HFF-Myc (cell line): ENCODE measurements at regions not wholly inside any gene's neighbourhood (a gene's known extent, or its start where the extent isn't known, plus 50 kb on each side); places are given as distances from the start of the nearest gene placed in this dataset.

Experiments used
- DNase-seq: peaks from one replicate; pipeline ENCODE4 v3.0.0-alpha.2; 2011; ENCODE audit warnings: low read depth; ENCODE audit errors: extremely low read depth
- H3K4me3 ChIP-seq: replicated peaks from 2 replicates; pipeline ENCODE4 v1.5.1; 2011; ENCODE audit warnings: low read depth, mild to moderate bottlenecking, control low read depth, low read length
- TF ChIP-seq, protein P1 (sequence below): IDR thresholded peaks from 2 replicates; pipeline ENCODE4 v1.5.1; 2012; ENCODE audit warnings: mild to moderate bottlenecking, low read depth, low read length, control low read depth; ENCODE audit errors: missing control alignments

DNA sequence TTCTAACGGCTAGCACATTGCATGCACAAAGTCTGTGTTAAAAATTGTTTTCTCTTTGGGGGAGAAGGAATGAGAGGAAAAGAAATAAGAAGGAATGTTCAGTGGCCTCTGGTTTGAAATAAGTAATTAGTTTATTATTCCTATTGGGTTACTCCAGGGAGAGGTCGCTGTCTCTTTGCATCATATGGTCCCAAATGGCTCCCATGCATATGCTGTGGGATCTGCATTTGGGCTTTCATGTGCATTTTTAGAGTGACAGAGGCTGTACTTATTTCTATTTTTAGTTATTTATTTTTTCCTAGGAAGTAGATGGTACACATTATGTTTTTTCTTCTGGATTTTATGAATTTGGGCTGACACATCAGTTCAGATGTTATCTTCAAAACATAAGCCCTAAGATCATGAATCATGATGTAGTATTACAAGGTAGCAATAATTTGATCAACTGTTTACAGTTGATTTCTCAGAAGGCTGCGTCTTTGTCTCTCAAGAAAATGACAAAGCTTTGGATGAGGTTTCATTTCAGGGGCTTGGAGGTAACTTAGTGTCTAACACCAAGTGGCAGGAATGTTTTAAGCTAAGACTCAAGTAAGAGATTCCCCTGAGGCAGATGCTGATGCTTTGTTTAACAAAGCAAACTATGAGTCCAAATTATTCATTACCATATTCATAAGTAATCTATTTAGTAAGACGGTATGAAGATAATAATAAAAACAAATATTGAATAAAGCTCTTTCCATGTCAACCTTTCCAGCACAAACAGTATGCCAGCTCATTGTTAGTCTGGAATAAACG, 247.7 kb downstream of the NSUN3 start:
- TF ChIP-seq, protein P1, sequence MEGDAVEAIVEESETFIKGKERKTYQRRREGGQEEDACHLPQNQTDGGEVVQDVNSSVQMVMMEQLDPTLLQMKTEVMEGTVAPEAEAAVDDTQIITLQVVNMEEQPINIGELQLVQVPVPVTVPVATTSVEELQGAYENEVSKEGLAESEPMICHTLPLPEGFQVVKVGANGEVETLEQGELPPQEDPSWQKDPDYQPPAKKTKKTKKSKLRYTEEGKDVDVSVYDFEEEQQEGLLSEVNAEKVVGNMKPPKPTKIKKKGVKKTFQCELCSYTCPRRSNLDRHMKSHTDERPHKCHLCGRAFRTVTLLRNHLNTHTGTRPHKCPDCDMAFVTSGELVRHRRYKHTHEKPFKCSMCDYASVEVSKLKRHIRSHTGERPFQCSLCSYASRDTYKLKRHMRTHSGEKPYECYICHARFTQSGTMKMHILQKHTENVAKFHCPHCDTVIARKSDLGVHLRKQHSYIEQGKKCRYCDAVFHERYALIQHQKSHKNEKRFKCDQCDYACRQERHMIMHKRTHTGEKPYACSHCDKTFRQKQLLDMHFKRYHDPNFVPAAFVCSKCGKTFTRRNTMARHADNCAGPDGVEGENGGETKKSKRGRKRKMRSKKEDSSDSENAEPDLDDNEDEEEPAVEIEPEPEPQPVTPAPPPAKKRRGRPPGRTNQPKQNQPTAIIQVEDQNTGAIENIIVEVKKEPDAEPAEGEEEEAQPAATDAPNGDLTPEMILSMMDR, result no peak
- H3K4me3 ChIP-seq, result no peak overlapping the region
- no peak for DNase-seq

DNA sequence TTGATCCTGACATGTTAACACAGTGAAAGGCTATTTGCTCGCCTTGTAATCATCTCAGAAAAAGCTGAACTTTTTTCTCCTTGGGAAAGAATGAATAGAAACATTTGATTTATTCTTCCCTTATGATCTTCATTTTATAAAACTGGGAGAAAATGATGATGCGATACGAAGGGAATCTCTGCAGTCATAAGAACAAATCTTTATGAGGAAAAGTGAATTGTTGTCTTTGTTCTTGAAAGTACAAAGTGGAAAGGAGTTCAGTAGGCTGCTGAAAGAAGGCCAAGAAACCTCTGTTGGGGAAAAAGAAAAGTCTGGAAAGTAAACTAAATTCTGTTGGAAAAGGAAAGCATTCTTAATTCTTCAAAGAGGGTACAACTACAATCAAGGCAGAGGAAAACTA, 248.8 kb downstream of the NSUN3 start:
- DNase-seq, result no peak
- TF ChIP-seq, protein P1, result no peak

DNA sequence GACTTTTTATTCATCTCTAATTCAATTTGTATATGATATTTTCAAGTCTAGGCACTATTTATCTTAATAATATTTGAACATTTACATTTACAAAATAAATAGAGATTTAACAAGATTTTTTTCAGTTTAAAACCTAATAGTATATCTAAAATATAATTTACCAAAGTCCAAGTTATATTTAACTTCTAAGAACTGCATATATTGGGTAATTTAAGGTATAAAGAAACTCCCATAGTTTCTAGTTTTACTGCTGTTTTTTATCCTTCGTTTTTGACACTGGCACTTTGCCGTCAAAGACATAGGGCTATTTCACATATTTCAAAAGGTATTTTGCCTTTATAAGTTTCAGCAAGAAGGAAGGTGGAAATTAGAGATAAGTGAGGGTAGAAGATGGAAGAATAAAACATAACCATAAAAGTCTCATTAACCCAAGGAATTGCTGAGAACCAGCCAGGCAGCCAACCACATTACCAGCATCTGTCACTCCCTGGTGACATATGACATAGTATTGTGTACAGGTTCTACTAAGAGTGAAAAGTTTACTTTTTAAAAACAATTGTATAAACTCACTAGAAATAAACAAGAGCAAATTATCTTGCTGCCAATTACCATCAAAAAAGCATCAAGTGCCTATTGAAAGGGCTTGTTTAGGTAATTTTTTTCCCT, 251.5 kb downstream of the NSUN3 start:
- TF ChIP-seq, protein P1, result no peak
- no peak for DNase-seq
- no peak overlapping the region for H3K4me3 ChIP-seq

More for the DNA sequence above, 248.8 kb downstream of the NSUN3 start:
- no peak overlapping the region for H3K4me3 ChIP-seq

DNA sequence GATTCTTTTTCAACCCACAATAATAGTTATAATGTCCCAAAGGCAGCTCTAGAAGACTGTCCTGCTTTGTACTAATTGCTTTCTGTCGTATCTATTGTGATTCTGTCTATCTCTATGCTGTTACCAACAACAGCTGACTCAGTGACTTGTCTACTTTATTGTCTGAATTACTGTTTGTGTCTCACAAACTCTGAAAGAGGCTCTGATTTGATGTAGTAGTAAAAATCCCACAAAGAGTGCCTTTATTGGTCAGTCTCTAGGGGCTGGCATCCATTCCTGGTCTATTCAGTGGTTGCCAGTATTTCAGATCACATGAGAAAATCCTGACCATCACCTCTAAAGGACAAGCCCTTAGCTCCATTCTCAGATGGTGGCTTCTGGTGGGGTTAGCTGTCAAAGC, 254.2 kb downstream of the NSUN3 start:
- TF ChIP-seq, protein P1, result no peak
- DNase-seq, result no peak
- H3K4me3 ChIP-seq, result no peak overlapping the region

DNA sequence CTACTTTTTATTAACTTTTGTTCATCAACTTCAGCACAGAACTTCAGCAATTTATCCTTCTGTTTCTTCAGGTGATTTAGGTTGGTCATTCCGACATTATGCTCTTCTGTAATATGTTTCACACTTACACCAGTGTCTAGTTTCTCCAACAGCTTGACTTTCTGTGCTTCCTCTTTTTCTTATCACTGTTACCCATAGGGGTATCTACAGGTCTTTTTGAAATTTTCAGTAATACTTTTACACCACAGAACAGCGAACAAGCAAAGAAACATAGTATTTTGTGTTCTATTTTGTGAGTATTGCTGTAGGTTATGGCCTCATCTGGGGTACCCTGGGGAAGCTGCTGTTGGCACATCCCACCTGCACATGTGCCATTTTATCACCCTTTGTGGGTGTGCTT, 260.7 kb downstream of the NSUN3 start:
- no peak overlapping the region for H3K4me3 ChIP-seq
- TF ChIP-seq, protein P1, result no peak
- DNase-seq, result no peak

DNA sequence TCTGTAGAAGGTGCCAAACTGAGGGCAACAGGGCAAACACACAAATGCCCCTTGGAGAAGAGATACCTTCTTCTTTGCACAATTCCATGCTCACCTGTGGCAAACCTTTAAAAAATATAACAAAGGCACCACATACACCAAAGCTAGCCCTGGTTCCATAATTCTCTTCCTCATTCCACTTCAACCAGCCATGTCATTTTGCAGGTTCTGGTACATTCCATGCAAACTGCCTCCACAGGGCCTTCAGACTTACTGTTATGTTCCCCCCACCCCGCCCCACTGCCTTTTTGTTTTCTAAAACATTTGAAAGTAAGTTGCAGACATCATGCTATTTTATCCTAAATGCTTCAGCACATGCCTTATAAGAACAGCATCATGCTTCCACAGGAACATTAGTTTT, 269.0 kb downstream of the NSUN3 start:
- no peak overlapping the region for H3K4me3 ChIP-seq
- TF ChIP-seq, protein P1, result no peak
- DNase-seq, result no peak
